Limb (tissue), 2 donors: ENCODE measurements at regions not wholly inside any gene's neighbourhood (a gene's known extent, or its start where the extent isn't known, plus 50 kb on each side); places are given as distances from the start of the nearest gene placed in this dataset.
"Not testable (repeated sequence)": the region's sequence is repeated elsewhere in the genome, so short reads cannot be mapped to it uniquely, and the experiment has no call there.

Experiments used
- DNase-seq, 2 donors: peaks; one replicate each; pipeline ENCODE4 v3.0.0-alpha.2; 2016; ENCODE audit errors: extremely low spot score in 2 of 2

DNA sequence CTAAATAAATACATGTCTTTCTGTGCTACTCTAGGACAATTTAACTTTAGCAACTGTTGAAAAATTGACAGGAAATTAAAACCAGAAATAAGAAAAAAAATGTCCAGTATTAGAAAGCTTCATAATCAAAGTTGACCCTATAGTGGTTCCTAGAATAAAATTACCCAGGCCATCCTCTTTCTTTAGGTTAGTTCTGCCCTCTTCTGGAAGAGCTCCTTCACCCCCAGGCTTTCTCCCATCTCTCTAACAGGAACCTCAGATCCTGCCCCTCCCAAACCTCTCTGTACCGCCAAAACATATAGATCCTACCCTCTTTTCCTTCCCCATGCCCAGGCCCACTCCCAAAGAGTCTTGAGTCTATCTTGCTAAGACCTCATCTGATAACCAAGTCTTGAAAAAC, 159.4 kb upstream of the CDK1 start:
- DNase-seq, result no peak

DNA sequence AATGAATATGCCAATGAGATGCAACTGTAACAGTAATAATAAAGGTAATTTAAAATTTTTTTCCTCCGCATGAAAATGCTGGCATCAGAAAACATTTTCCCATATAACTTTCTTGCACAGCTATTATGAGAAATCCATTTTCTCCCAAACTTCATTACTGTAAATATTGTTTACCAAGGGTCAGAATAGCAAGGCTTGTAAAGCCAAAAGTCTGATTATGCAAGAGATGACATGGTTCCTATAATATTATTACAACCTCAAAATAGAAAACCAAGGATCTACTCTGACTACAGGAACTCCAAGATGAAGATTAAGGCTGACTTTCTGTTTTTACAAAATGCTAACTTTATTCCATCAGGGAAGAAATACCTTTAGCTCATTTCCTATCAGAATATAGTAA, 162.7 kb upstream of the CDK1 start:
- no peak for DNase-seq

DNA sequence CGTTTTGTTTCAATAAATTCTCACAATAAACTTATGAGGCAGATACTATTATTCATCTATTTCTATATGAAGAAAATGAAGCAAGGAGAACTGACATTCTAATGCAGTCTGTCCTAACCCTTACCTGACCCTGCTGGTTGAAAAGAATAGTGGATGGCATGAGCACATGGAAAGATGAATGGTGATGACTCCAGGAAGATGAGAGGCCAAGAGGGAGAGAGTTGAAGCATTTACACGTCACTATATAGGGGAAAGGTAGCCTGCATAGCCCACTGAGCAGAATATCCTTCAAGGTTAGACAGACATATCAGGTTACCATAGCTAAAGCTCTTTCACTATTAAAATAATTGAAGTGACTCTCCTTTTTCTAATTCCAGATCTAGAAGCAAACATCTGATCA, 163.9 kb upstream of the CDK1 start:
- no peak for DNase-seq

DNA sequence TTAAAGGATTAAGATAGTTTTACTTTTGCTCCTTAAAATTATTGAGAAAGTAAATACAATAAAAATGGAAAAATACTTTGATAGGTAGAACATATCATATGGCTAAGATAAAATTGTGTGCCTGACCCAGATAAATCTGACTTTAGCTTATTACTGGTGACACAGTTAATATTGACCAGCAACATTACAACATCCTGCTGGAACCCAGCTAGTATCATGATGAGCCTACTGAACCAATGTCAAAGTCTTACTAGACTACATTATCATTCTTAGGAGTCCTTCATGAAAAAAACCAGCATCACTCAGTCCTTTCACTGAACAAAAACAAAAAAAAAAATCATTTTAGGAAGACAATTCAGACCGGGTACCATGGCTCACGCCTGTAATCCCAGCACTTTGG, 164.8 kb upstream of the CDK1 start:
- no peak for DNase-seq

DNA sequence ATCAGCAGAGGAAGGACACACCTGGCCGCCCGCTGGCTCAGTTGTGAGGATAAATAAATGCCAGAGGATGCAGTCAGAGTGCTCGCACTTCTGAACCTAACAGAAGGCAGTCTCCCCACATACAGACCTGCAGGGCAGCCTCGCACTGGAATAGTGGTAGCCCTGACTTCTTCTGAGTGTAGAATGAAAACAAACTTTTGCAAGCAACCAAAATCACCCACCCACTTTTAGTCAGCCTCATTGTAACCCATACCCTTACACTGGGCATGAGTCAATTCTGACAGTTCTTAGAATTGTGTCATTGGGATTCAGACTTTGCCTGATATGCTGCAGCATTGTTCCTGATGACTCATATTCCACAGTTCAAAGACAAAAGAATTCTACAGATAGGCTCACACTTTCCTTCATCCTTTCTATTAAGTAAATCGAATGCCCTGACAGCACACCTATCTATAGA, 167.0 kb upstream of the CDK1 start:
- no peak for DNase-seq

DNA sequence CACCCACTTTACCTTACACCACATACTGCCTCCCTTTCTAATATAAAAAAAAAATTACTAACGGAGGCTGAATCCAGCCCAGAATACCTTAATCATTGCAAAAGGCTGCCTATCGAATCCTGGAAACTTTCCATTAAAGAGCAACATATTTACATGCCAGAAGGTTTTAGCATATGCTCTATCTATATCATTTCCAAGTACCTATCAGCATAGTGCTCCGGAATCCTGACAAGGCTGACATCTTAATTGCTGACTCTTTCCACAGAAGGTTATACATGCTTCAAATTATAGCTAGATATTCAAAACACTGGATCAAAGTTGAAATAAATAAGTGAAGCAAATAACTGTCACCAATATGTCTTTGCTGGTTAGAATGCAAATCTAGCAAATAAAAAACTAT, 170.9 kb upstream of the CDK1 start:
- no peak for DNase-seq

DNA sequence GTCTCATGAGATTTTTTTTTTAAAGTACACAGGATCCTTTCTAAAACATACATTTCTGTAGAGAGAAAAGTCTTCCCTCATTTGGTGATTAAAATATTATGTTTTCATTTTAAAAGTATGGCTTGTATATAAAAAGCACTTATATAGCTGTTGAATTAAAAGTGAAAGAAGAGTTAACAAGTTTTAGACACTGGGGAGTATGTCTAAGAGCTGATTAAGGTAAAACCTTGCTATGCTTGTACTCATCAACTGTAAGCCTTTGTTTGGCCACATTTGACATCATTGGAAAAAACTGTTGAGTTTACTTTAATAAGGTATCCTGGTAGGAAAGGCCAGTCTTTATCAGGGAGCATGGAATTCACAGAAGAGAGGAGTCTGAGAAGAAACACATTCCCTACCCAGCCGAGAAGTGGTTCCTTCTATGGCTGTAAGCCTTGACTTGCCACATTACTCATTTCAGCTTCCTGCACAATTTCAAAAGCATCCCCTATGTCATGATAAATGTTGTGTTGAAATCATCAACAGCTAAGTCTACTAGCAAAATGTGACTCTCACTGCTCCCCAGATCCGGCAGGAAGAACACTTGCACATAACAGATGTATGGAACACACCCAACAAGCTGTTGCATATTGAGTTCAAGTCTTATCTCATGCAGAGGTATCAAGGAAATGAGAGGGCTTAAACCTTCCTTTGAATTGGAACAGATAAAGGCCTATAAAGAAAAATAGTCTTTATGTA, 171.8 kb upstream of the CDK1 start:
- DNase-seq, result peak in 1 of 2 donors; percentile 6

DNA sequence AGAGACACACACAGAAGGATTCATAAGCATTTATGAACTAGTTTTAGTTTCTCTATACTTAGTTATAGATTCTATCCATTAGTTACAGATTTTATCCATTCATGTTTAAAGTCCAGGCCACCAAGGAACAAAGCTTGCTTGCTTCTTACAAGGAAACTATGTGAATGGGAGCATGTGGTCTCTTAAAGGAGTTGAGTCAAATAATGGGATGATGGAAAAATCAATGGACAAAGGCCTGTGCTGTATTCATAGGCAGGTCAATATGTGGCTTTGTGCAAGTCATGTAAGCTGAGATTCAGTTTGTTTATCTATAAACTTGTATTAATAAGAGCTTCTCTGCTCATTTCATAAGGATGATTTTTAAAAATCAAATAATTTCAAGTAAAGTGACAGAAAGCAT, 172.8 kb upstream of the CDK1 start:
- DNase-seq, result no peak

DNA sequence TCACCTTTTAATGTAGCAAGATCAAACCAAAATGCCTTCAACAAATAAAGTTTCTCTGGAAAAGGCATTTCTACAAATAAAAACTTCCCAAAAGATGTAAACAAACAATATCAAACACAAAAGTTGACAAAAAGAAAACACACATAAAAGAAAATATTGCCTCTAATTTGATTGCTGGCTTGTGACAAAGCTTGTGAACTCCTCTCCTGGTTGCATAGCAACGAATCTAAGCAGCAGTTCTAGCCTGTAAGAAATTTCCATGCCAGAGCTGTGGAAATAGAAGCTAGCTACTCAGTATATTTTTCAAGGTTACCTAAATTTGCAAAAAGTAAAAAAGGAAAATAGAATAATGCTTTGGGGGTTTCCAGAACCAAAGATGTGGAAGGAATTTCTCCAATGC, 173.9 kb upstream of the CDK1 start:
- DNase-seq, result peak in 1 of 2 donors; percentile 20

DNA sequence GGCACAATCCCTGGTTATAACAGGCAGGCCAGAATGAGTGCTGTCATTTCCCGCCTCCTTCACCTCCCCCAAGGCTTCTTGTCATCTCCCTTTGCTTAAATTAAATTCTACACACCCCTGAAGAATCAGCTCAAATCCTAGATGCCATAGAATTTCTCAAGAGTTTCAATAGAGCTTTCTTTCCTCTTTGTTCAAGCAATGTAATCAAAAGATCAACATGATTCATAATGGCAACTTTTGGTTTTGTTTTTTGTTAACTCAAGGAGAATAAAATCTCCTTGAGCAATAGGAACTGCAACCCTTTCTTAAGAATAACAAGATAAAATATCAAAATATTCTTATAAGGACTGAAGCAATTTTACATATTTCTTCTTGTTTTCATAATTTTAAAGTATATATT, 180.8 kb upstream of the CDK1 start:
- DNase-seq, result no peak

DNA sequence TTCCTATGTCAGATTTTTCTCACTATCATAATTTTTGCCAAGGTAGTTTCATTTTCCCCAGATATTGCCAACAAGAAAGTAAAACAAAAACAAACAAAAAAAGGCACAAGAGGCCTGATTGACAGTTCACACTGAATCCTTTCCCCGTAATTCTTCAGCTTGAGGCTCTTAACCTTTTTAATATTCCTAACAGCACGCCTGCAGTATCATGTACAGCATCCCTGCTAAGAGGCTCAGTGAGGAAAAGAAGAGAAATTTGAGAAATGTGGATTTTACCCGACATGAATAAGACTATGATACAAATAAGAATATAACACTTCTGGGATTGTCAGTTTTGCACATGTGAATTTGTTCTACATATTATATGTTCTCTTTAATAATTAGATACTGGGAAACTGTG, 182.4 kb upstream of the CDK1 start:
- no peak for DNase-seq

DNA sequence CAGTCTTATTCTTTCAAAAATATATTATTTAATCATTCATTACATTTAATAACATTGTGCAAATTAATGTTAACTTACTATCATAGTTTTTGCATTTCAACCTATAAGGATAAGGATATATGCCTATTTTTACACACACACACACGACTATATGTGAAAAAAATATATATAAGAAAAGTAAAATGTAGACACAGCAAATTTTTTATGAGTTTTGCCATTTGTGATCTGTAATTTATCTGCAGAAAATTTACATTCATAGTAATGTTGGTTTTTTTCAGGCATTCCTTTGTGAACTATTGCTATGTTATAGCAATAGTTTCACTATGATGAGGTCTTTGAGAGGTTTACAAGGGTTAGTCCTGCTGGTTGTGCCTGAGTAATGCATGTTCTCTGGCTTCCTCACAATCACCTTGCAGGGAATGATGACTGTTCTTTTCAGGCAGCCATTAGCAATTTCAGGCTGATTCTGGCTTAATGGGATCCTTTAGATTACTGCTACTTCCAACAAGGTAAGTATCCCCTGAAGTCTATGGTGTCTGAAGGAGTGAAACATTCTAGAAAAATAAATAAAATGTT, 183.7 kb upstream of the CDK1 start:
- no peak for DNase-seq

DNA sequence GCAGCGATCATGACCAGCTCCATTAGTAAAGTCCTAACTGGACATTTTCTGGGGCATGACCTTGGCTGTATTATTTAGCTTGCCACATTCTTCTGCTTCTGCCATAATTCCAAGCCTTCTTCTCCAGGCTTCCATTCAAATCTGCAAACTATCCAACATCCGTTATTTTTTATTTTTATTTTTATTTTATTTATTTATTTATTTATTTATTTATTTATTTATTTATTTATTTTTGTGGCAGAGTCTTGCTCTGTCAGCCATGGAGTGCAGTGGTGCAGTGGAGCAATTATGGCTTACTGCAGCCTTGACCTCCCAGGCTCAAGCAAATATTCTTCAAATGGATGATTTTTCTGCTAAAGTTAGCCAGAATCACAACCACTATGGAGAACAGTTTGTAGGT, 187.2 kb upstream of the CDK1 start:
- no peak for DNase-seq

DNA sequence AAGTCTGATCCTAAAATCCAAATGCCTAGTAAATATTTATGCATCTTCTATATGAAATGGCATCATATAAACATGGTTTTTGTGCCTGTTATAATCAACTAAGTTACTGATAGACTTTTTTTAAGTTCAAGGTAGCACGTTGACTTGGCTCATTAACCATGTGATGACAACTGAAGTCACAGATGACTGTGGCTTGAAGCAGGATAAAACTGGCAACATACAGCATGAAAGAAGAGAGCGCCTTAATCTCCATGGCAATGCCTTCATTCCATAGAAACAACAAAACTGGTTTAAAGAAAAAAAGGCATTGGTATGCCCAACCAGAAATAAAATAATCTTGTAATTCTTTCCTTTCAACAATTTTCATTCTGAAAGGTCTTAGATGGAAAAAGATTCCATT, 188.9 kb upstream of the CDK1 start:
- no peak for DNase-seq

DNA sequence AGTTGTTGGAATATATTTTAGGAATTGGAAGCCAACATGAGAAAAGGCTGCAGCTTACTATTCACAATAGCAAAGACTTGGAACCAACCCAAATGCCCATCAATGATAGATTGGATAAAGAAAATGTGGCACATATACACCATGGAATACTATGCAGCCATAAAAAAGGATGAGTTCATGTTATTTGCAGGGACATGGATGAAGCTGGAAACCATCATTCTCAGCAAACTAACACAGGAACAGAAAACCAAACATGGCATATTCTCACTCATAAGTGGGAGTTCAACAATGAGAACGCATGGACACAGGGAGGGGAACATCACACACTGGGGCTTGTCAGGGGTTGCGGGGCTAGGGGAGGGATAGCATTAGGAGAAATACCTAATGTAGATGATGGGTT, 192.1 kb upstream of the ANK3 start:
- not testable (repeated sequence) for DNase-seq

DNA sequence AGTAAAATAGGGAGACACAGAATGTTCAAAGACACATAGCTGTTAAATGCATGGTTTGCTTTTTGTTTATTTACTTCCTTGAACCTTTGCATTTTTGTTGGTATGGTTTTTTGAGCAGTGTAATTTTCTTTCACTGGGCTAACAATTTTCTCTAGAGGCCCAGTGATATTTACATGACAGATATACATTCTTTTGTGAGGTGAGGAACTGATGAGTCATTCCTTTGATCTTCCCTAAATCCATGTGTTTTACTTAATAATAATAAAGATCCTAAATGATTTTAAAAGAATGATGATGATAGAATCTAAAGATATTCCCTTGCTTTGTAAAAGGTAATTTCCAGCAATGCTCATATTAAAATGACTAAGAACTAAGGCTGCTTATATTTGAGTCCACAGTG, 188.5 kb upstream of the ANK3 start:
- DNase-seq, result no peak

DNA sequence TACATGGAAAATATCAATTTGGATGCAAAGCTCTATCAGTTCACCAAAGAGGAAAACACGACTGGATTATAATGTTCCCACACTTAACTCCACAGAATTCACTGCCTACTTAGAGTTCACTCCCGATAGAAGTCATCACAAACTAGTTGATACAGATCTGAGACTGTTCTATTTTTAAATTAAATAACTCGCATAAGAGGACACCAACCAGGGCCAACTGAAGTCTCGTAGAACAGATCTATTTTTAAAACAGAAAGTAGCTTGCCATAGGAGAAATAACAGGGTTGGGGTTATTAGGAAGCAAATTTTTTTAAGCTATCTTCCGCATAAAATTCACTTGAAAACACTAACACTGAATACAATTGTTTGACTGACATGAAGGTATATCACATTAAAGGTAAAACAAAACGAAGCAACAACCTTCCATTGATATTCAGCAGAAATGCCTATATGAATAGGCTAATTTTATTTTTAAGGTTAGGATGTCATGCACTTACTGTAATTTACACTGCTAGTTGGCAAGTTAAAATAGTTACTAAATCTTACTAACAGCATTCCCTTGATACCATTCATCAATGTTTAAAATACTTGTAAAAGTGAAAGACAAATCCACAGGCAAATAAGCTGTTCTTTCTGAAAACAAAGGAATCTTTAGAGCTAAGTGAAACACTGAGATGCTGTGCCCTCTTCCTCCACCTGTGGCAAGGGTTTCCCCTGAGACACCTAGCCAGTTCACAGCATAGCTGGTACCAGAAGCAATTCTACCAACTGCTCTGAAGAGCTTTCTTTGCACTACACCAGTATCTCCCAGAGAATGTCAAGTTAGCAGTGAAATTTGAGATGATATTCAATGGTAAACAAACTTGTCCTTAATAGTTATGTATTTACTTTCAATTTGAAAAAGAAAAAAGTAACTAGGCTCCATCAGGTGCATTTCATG, 186.7 kb upstream of the ANK3 start:
- DNase-seq, result no peak

DNA sequence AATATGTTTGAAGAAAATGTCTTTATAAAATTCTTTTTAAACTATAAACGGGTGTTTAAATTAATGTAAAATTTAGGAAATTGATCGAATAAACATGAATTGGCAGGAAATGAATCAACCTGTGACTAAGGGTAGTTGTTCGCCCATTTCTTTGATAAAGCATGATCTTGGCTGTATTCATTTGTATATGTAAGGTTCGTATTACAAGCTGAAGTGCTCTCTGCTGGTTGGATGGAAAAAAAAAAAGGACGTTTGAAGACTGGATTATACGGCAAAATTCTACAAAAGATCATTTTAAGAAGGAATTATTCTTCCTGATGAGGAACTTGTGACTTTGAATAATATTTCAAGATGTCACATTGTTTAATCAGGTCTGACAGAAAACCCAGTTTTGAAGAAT, 185.4 kb upstream of the ANK3 start:
- DNase-seq, result no peak

DNA sequence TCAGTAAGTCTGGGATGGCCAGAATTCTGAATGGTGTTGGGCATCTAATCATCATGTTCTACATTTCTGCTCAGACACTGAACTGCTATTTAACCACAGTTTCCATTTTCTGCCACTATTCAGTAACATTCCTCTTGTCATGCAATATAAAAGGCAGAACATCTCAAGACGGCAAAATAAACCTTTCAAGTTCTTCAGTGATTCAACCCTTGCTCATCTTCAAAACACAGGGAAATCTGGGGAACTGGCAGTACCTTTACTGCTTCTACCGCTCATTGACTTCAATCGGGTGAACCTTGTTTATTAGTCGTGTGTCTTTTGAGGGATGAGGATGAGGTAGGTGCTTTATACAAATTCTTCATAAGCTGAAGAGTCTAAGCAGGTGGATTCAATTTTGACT, 184.7 kb upstream of the ANK3 start:
- DNase-seq, result no peak

DNA sequence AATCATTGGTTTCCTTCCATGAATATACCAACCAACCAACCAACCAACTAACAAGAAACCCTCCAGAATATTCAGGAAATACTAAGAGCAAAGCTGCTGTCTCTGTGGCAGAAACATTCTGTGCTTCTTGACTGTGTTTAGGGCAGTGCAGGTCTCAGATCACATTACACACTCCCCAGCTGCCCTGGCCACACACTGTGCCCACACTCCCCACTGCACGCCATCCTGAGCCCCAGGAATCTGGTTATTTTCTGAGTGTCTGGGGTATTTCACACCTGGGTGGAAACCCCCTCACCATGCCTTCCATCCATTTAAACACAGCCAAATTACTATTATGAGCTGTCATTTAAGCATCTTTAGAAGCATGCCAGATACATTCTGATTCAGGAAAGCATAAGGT, 183.7 kb upstream of the ANK3 start:
- no peak for DNase-seq

DNA sequence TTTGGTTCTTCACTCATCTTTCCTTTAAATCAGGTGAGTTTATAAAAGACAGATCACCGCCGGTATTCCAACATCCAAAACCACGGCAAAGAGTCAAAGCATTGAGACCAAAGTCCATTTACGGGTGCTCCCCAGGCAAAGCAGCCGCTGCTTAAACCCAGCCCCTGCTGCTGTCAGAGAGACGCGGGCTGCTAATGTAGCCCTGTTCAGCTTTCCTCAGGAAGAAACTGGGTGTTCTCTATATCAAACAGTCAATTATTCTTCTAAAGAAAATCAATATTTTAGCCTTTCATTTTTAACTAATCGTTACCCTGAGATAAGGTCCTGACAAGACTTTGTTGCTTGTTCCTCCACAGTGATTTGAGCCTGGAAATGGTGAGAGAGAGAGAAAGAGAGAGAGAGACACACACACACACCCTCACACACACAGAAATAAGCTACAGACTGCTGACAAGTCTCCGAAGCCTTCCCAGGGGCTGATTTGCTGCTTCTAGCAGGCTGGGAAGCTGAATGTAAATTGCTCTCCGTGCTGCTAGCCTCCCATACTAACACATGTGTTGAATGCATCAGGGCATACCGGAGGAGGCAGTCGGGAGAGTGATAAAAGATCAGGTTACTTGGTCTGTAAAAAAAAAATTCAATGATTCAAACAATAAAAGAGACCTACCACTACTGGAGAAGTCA, 183.0 kb upstream of the ANK3 start:
- DNase-seq, result peak; percentile 65 to 85

DNA sequence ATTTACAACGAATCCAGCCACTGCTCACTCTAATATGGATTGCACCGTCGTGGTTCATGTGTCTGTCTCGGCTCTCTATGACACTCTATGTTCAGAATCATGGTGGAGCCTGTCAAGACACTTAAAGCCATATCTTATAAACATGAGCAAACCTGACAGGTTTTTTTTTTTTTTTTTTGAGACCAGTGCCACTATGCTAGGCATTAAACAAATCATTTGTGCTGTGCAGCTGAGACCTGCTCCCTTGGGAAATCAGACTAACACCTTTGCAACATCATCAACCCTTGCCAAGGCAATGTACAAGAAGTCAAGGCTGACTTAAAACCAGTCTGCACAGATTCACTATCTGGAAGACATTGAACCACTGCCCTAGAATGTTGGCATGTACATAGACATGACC, 181.2 kb upstream of the ANK3 start:
- DNase-seq, result no peak
